SH-SY5Y (cell line): ENCODE measurements at regions not wholly inside any gene's neighbourhood (a gene's known extent, or its start where the extent isn't known, plus 50 kb on each side); places are given as distances from the start of the nearest gene placed in this dataset.

ENCODE experiments used
- GATA2 ChIP-seq: IDR thresholded peaks from 2 replicates; pipeline ENCODE4 v1.6.1; 2011; ENCODE audit warnings: mild to moderate bottlenecking, low read depth, low read length
- GATA3 ChIP-seq: IDR thresholded peaks from 2 replicates; pipeline ENCODE4 v1.6.1; 2011; ENCODE audit warnings: low read depth, mild to moderate bottlenecking, low read length, moderate library complexity

DNA sequence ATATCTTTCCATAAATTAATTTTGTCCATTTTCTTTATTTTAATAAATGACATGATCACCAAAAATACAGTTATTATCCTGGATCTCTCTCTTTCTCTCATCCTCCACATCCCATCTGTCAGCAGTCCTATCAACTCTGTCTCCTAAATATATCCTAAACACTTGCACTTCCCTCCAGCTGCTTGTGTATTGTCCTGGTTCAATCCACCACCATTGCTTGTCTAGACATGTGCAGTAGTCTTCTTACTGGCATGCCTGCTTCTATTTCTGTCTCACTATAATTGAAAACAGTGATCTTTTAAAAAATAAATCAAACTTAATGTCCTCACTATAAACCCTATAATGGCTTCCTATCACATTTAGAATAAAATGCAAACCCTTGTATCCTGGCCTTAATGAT is 2168.6 kb upstream of the PIK3C3 start:
- TF ChIP-seq GATA3 (no peak), GATA2 (no peak)
